IMR-90 (cell line): ENCODE measurements at regions not wholly inside any gene's neighbourhood (a gene's known extent, or its start where the extent isn't known, plus 50 kb on each side); places are given as distances from the start of the nearest gene placed in this dataset.

Source experiments
- ATAC-seq: fragments of 200-7000 bp; cut with Tn5 transposase; 2 replicates; pipeline ENCODE4 v1.9.1; 2020; ENCODE audit warnings: low read depth, mild to moderate bottlenecking, moderate library complexity
- BruUV-seq: library from RNA; stranded (reverse); fragments of 400-500 nt; replicated peaks from 2 replicates; lab custom pipeline; 2021; lab: Mats Ljungman, UMichigan
- CTCF ChIA-PET: fragments of 300-600 bp; formaldehyde crosslinking; extraction: SDS; loops from one replicate; lab custom pipeline; 2021; ENCODE audit warnings: antibody characterized with exemption; lab: Yijun Ruan, JAX
- POLR2A ChIA-PET: fragments of 300-600 bp; sonication (Branson Sonifier 250); formaldehyde crosslinking; loops from one replicate; lab custom pipeline; 2022; ENCODE audit warnings: antibody characterized with exemption; ENCODE audit not compliant: unreplicated experiment; lab: Charles Lee
- DNase-seq: peaks from one replicate; pipeline ENCODE4 v3.0.0; 2013
- H2AFZ ChIP-seq: replicated peaks from 2 replicates; pipeline ENCODE3; 2013; ENCODE audit warnings: low read length, mild to moderate bottlenecking; ENCODE audit not compliant: poor library complexity
- H2AK5ac ChIP-seq: 2 replicates; pipeline ENCODE4 v1.6.1; 2013; ENCODE audit warnings: low read depth, low read length, inconsistent platforms
- H2AK9ac ChIP-seq: replicated peaks from 2 replicates; pipeline ENCODE3; 2013; ENCODE audit warnings: mild to moderate bottlenecking, low read depth, low read length, moderate library complexity; ENCODE audit not compliant: poor library complexity
- H2BK120ac ChIP-seq: 2 replicates; pipeline ENCODE4 v1.6.1; 2013; ENCODE audit warnings: low read depth, low read length, inconsistent platforms
- H2BK15ac ChIP-seq: 3 replicates; pipeline ENCODE4 v1.6.1; 2013; ENCODE audit warnings: low read depth, low read length, inconsistent platforms
- H2BK20ac ChIP-seq: 2 replicates; pipeline ENCODE4 v1.6.1; 2013; ENCODE audit warnings: low read depth, mild to moderate bottlenecking, inconsistent platforms, low read length, moderate library complexity
- H2BK5ac ChIP-seq: 2 replicates; pipeline ENCODE4 v1.6.1; 2013; ENCODE audit warnings: mild to moderate bottlenecking, low read depth, low read length, inconsistent platforms; ENCODE audit not compliant: poor library complexity, severe bottlenecking
- H3K14ac ChIP-seq: replicated peaks from 2 replicates; pipeline ENCODE4 v1.6.1; 2013; ENCODE audit warnings: low read depth, low read length, inconsistent platforms
- H3K18ac ChIP-seq: 2 replicates; pipeline ENCODE4 v1.6.1; 2013; ENCODE audit warnings: low read depth, low read length, control low read depth
- H3K23ac ChIP-seq: 2 replicates; pipeline ENCODE4 v1.6.1; 2013; ENCODE audit warnings: low read depth, low read length, inconsistent platforms
- H3K27ac ChIP-seq: 2 replicates; pipeline ENCODE4 v1.5.1; 2013; ENCODE audit warnings: mild to moderate bottlenecking, control low read depth, low read length; ENCODE audit not compliant: insufficient read depth
- H3K27me3 ChIP-seq: 2 replicates; pipeline ENCODE4 v1.6.1; 2013; ENCODE audit warnings: low read length; ENCODE audit not compliant: control insufficient read depth, insufficient read depth
- H3K36me3 ChIP-seq: 2 replicates; pipeline ENCODE4 v1.6.1; 2013; ENCODE audit warnings: low read length, mixed read lengths; ENCODE audit not compliant: control insufficient read depth, insufficient read depth
- H3K4ac ChIP-seq: 2 replicates; pipeline ENCODE4 v1.6.1; 2013; ENCODE audit warnings: low read depth, low read length, inconsistent platforms
- H3K4me1 ChIP-seq: 2 replicates; pipeline ENCODE4 v1.6.1; 2013; ENCODE audit warnings: low read length, mixed read lengths; ENCODE audit not compliant: control insufficient read depth, insufficient read depth
- H3K4me2 ChIP-seq: 2 replicates; pipeline ENCODE4 v1.6.1; 2013; ENCODE audit warnings: low read depth, mild to moderate bottlenecking, control low read depth, low read length, moderate library complexity
- H3K4me3 ChIP-seq: 2 replicates; pipeline ENCODE4 v1.5.1; 2013; ENCODE audit warnings: low read depth, mild to moderate bottlenecking, control low read depth, low read length, moderate library complexity; ENCODE audit not compliant: insufficient read depth
- H3K56ac ChIP-seq: 2 replicates; pipeline ENCODE4 v1.6.1; 2013; ENCODE audit warnings: low read length, inconsistent platforms; ENCODE audit not compliant: insufficient read depth; ENCODE audit errors: extremely low read depth
- H3K79me1 ChIP-seq, 2 experiments: 2 replicates each; pipeline ENCODE4 v1.6.1; 2013; ENCODE audit warnings: low read length in 2 of 2, inconsistent platforms in 1 of 2, low read depth in 1 of 2
- H3K9ac ChIP-seq: 2 replicates; pipeline ENCODE4 v1.6.1; 2013; ENCODE audit warnings: low read depth, low read length, control low read depth
- H3K9me1 ChIP-seq: 2 replicates; pipeline ENCODE4 v1.6.1; 2013; ENCODE audit warnings: low read length, inconsistent platforms; ENCODE audit not compliant: insufficient read depth
- H3K9me3 ChIP-seq: 2 replicates; pipeline ENCODE4 v1.6.1; 2013; ENCODE audit warnings: low read length; ENCODE audit not compliant: control insufficient read depth, insufficient read depth
- H4K20me1 ChIP-seq: 2 replicates; pipeline ENCODE4 v1.6.1; 2013; ENCODE audit warnings: low read length, inconsistent platforms; ENCODE audit not compliant: insufficient read depth
- H4K5ac ChIP-seq: 2 replicates; pipeline ENCODE4 v1.6.1; 2013; ENCODE audit warnings: mild to moderate bottlenecking, low read depth, low read length, control low read depth
- H4K8ac ChIP-seq, 2 experiments: 2 replicates each; pipeline ENCODE4 v1.6.1; 2013; ENCODE audit warnings: low read depth in 2 of 2, low read length in 2 of 2, control low read depth in 1 of 2, inconsistent platforms in 1 of 2
- H4K91ac ChIP-seq: 2 replicates; pipeline ENCODE4 v1.6.1; 2013; ENCODE audit warnings: low read depth, low read length, inconsistent platforms; ENCODE audit not compliant: insufficient read depth
- CHD1 ChIP-seq: IDR thresholded peaks from 2 replicates; pipeline ENCODE4 v1.6.1; 2012; ENCODE audit warnings: low read depth, low read length, improper control_type of control experiment
- POLR2A ChIP-seq: IDR thresholded peaks from 2 replicates; pipeline ENCODE4 v1.6.1; 2012; ENCODE audit warnings: mild to moderate bottlenecking, low read depth, low read length
- RFX5 ChIP-seq: IDR thresholded peaks from 2 replicates; pipeline ENCODE4 v1.8.0; 2012; ENCODE audit warnings: low read depth, mild to moderate bottlenecking, low read length, moderate library complexity
- WGBS, 2 experiments: methylation state at CpG; one replicate each; pipeline versions ENCODE4 v1.1.5 to v1.1.7; 2013; ENCODE audit warnings: missing lambda C conversion rate in 2 of 2; ENCODE audit not compliant: insufficient read length in 1 of 2; ENCODE audit errors: extremely low coverage in 2 of 2; 5-methylcytosine and 5-hydroxymethylcytosine counted together
- dilution Hi-C: fragments of 300-500 bp; cut with HindIII; formaldehyde crosslinking; loops from one replicate; pipeline ENCODE4 v1.14.3; 2018; ENCODE audit warnings: low sequenced_read_pairs; ENCODE audit not compliant: unreplicated experiment
- in situ Hi-C: fragments of 300-500 bp; cut with MboI; formaldehyde crosslinking; loops from 3 replicates; pipeline ENCODE4 v1.14.3; 2019; ENCODE audit warnings: low sequenced_read_pairs, inconsistent platforms, mixed read lengths
- intact Hi-C: fragments of 100-400 bp; cut with micrococcal nuclease; formaldehyde crosslinking; loops from 2 replicates; pipeline ENCODE4 v1.10.0; 2022
- TF ChIP-seq, protein P1 (sequence below): fragments of 150-350 bp; IDR thresholded peaks from 2 replicates; pipeline ENCODE4 v1.6.1; 2017; ENCODE audit warnings: mild to moderate bottlenecking, antibody characterized with exemption, low read length, low read depth

DNA sequence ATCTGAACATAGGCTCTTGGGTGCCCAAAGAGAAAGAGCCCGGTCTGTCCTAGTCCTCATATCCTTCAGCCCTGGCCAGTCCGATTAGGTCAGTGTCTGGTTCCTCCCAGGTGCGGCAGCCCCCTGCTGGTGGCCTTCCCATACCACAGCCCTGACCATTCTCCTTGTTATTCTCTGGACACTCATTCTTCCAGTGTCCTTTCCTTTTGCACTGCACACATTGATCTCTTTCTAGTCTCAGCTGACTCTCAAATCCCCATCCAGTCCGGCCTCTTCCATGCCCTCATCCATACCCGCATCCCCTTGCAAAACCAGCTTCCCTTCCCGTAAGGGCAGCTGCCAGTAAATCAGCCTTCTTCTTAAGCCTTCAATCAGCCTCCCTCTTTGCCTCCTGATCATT lies 1316.3 kb downstream of the TMEM121 start:
- H3K4me2 ChIP-seq: no peak overlapping the region
- no peak overlapping the region for H2AK5ac ChIP-seq
- H3K9me3 ChIP-seq: peaks cover 19% of the 10 kb centered on the region
- H3K4me1 ChIP-seq: no peaks in the 10 kb centered on the region
- H3K4ac ChIP-seq: no peak overlapping the region
- intact Hi-C loops: no loop called here
- no peak overlapping the region for H3K4me3 ChIP-seq
- dilution Hi-C loops: no loop called here
- no peak overlapping the region for H4K8ac ChIP-seq
- no peak overlapping the region for H4K91ac ChIP-seq
- no peaks in the 10 kb centered on the region for H4K20me1 ChIP-seq
- WGBS, 2 experiments: 60% methylated on average over 6 of the region's 6 CpGs; no CpG with 5 or more reads in 1 of the 2 experiments
- ChIA-PET CTCF (no interaction called here), POLR2A (no interaction called here)
- ATAC-seq (no peak), DNase-seq (no peak)
- H3K18ac ChIP-seq: no peak overlapping the region
- H3K9me1 ChIP-seq: no peaks in the 10 kb centered on the region
- no peaks in the 10 kb centered on the region for H3K36me3 ChIP-seq
- H3K56ac ChIP-seq: no peak overlapping the region
- TF ChIP-seq RFX5 (no peak), CHD1 (no peak), POLR2A (no peak)
- TF ChIP-seq, protein P1, sequence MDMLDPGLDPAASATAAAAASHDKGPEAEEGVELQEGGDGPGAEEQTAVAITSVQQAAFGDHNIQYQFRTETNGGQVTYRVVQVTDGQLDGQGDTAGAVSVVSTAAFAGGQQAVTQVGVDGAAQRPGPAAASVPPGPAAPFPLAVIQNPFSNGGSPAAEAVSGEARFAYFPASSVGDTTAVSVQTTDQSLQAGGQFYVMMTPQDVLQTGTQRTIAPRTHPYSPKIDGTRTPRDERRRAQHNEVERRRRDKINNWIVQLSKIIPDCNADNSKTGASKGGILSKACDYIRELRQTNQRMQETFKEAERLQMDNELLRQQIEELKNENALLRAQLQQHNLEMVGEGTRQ: no peak
- H2BK5ac ChIP-seq: no peak overlapping the region
- in situ Hi-C loops: no loop called here
- H3K14ac ChIP-seq: no peak overlapping the region
- no peak overlapping the region for H2AK9ac ChIP-seq
- no peak overlapping the region for H3K27ac ChIP-seq
- no peak overlapping the region for H2BK120ac ChIP-seq
- no peak overlapping the region for H3K9ac ChIP-seq
- no peaks in the 10 kb centered on the region for H3K27me3 ChIP-seq
- no peaks in the 10 kb centered on the region for H3K79me1 ChIP-seq
- H2AFZ ChIP-seq: no peak overlapping the region
- H2BK15ac ChIP-seq: no peak overlapping the region
- no peak overlapping the region for H3K23ac ChIP-seq
- no peak overlapping the region for H4K5ac ChIP-seq
- no peak overlapping the region for H2BK20ac ChIP-seq
- BruUV-seq: no TSS peak
